HG03095 (cell line): ENCODE measurements at regions not wholly inside any gene's neighbourhood (a gene's known extent, or its start where the extent isn't known, plus 50 kb on each side); places are given as distances from the start of the nearest gene placed in this dataset.
"Not testable (repeated sequence)": the region's sequence is repeated elsewhere in the genome, so short reads cannot be mapped to it uniquely, and the experiment has no call there.

Experiments used
- ATAC-seq: cut with Tn5 transposase; IDR thresholded peaks from one replicate; pipeline ENCODE4 v1.9.1; 2021; ENCODE audit warnings: moderate library complexity; ENCODE audit not compliant: unreplicated experiment

DNA sequence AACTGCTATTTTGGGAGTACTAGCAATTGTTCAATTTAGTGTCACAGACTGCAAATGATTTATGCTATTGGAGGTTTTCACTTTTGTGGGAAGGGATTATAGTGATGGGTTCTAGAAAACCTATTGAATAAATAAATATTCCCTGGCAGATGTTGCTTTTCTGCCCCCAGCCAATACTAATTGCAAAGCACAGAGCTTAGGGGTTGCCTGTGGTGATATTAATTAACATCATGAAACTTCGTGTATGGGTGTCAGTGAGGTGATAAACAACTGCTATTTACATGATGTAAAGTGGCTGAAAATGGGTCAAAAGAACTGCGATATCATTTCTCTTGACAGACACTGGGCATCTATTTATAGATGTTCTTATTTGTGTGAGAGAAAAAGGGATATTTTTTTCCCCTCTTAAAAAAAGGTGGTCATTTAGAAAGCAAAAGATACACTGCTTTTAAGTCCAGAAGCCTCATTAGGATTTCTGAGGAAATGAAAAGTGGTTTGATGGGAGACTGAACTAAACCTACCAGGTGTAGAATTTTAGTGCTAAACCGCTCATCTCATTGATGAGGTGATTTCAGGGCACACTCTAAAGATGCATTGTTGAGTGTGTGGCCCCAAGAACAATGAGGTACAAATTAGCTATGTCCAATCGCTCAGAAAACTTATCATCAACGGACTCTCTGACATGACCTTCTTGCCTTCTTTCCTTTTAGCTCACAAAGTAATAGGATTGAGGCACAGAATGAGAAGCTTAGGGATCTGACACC, 116.7 kb upstream of the CHST9 start:
- no peak for ATAC-seq

DNA sequence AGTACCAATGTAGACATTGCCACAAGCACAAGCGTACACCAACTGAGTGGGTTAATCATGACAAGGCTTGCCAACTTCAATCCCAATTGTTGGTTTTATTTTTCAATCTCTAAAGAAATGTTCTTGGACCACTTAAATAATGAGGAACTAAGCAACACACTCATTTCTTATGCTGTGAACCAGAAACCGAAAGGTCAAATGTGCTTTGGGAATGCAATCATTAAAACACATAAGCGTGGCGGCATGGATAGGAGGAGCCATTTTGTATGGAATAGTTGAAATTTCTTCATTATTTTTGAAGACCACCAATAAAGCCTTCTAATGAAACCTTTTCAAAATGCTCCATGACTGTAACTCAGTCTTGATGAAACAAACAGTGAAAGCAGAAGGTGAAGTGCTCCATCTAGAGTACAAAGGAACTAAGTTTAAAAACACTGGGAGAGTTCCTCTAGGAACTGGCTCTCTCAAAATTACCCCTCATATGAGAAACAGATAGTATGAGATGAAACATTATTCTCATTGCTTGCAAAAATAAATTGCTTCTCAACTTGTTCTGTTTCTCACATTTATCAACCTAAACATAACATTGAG, 113.2 kb upstream of the CHST9 start:
- ATAC-seq, result no peak

DNA sequence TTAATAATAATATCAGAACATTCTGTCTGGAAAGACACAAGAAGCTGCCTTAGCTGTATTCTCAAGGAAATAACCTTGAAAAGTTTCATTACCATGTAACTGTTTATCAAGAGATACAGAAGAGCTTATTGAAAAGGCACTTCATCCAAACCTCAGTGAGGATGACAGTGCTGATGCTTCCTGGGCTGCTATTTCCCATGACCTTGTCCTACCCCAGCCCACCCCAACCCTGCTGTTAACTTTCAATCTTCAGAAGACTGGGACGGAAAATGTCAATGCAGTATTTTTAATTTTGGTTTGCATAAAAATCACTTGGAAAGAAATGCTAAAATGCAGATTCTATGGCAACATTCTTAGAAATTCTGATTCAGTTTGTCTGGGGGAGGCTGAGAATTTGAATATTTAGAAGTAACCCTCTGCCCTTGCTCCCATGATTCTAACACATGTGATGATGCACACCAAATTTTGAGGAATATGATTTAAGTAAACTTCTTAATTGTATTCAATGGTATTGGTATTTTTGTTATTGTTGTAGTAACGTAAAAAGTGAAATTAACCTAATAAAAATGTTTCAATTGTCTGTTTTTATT, 101.0 kb upstream of the CHST9 start:
- not testable (repeated sequence) for ATAC-seq

DNA sequence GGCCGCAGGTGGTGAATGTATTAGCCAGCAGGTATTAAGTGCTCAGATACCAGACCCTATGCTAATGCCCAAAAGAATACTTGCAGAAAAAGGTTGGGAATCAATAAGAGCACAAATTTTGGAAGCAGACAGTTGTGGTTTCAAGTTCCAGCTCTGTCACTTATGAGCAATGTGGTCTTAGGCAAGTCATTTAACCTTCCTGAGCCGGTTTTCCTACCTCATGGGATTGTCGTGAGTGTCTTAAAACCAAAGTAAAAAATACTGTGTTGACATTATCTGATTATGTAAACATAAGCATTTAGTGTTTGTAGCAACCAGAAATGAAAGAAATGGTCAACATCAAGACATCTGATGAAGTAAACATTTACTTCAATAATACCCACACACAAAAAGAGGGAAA, 93.0 kb upstream of the CHST9 start:
- ATAC-seq, result no peak

DNA sequence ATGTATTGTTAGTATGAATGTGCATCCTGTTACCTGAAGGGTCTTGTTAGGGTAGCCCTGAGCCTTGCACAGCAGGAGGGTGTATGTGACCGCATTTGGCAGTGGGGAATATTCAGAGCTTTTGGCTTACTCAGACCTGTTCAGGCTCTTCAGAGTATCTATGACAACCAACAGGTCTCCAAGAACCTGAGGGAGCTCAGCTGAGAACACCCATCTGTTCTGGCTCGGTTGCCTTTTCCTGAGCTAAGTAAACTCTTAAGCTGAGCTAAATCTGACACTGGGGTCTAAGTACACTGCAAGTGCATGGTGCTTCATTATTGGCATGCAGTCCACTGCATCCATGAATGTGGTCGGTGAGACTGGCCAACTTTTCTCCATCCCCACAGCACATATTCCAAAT, 92.4 kb upstream of the CHST9 start:
- no peak for ATAC-seq

DNA sequence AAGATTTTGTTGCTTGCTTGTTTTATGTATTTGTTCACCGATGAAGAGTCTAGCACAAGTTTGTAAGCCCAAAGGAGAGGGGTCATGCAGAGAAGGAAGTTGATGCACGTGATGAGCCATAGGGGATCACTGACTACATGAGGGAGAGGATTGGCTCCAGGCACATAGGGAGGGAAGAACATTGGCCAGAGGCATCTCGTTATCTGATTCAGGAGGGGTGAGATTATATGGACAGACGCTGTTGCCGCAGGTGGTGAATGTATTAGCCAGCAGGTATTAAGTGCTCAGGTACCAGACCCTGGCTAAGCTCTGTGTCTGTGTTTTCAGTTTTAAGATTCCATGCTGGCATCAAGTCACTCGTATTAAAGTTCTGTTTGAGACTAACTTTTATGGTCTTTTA, 91.8 kb upstream of the CHST9 start:
- no peak for ATAC-seq

DNA sequence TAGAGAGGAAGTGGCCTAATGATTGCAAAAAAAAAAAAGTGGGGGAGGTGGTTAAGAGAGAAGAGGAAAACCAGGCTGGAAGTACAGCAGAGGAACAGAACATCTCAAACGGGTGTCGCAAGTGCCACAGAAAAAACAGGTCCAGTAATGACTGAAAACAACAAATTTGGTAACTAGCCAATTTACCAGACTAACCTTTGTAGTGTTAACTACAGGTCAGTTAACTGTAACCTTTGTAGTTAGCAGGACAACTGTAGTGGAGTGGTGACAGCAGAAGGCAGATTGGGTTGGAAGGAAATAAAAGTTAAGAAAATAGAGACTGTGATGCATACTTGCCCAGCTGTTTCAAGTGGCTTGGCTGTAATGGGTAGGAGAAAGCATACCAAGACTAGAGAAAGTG, 91.4 kb upstream of the CHST9 start:
- no peak for ATAC-seq

DNA sequence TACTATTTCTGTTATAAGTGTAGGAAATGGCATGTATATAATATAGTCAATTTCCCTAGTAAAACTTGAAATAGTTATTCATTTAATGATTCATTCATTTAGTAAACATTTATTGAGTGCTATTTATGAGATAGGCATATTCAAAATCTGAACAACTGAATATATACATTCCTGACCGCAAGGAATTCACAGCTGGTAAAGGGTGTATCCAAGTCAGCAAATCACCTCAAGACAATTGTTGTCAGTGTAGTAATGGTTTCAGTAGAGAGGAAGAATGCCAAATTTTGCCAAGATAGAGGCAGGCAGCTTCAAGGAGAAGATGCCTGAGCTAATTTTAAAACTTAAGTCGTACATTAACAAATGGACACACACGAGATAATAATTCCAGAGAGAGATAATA, 89.8 kb upstream of the CHST9 start:
- ATAC-seq, result no peak

DNA sequence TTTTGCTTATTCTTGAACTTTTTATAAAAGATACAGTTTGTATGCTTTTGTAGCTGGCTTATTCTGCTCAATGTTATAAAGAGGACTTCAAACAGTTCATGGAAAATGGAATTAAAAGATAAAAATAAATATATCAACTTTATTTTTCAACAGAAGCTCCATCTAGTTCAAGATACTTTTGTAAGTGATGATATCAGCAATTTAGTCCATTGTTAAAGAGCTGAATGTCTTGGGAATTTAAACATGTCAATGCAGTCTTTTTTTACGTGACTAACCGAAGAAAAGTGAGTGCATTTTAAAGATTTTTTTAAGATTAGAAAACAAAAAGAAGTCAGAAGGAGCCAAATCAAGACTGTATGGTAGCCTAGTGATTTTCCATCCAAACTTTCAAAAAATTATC, 85.4 kb upstream of the CHST9 start:
- ATAC-seq, result no peak

DNA sequence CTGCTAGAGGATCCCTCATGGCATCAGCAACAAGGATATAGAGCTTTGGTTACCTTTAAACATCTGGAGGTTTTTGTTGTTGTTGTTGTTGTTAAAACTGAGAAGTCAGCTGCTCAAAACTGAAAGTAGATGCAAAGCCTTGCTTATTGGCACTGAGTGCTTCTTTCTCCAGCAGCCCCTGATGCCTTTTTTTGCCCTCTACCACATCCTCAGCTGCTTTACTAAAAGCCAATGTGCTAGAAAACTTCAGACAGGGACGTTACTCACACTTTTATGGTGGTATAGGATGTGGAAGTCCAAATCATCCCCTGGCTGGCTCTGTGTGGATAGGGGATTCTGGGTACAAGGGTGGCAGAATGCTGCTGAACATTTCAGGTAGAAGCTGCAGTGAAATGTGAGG, 78.3 kb upstream of the CHST9 start:
- no peak for ATAC-seq

DNA sequence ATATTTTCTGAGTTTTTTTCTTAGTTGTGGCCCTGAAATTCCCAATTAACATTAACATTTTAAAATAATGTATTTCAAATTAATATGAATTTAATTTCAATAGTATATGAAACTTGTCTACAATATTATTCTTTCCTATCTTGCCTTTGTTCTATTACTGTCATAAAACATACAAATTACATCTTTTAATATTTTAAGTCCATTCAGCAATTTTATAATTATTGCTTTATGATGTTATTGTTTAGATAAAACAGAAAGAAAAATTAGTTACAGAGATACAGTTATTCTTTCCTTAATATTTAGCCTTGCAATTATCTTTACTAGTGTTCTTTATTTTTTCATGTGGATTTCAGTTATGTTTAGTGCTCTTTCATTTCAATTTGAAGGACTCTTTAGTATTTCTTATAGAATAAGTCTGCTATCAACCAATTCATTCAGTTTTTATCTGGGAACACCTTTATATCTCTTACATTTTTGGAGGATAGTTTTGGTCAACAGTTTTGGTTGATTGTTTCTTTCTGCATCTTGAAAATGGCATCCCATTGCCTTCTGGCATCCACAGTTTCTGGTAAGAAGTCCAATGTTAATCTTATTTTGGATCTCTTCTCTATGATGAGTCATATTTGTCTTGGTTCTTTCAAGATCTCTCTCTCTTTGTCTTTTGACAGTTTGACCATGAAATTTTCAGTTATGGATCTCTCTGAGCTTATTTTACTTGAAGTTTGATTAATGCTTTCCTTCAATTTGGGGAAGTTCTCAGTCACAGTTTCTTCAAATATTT, 76.9 kb upstream of the CHST9 start:
- ATAC-seq, result no peak

DNA sequence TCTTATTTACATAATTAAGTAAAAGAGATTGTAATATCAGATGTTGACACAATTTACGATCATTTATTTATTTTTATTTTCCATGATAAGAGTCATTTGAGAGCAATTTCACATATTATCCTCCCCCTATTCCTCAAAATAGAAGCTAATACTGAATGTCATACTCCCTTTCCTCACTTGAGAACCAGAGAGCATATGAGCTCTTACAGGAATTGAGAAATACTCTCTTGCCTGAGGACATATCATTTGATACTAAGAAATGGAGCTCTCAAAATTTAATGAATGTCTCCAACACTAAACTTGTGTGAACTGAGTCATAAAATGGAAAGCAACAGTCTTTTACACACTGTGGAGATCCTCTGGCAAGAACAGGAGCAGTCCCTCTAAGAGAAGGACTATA, 68.5 kb upstream of the CHST9 start:
- no peak for ATAC-seq

DNA sequence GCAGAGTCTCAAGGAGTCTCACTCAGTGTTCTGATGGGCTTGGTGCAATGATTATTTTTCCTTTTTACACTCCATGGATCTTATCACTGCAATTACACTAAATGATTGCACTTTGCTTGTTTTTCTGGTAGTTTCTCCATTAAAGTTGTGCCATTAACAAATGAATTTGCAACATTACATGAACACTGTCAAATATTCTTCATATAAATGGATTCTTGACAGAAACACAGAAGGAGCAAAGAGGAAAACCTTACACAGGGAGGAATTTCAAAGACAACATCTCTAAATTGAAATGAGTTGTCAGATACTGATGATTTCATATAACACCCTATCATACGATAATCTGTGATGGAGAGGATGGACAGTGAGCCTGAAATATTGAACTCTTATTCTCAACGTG, 65.4 kb upstream of the CHST9 start:
- ATAC-seq, result no peak

DNA sequence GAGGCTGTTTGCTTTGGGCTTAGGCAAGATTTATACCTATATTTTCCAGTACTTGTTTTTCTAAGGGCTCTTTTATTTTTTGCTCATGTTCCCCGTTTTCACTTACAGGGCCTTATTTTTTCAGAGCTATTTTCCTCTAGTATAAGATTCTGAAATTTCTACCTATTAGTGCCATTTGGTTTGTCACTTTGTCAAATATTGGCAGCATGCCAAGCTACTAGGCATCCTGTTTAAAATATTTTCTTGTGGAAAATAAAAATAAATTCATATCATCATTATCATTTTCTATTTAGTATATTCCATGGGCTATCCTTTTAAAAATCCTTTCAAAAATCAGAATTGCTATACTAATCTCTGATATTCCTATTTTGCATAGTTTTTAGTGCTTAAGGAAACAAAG, 64.8 kb upstream of the CHST9 start:
- no peak for ATAC-seq

DNA sequence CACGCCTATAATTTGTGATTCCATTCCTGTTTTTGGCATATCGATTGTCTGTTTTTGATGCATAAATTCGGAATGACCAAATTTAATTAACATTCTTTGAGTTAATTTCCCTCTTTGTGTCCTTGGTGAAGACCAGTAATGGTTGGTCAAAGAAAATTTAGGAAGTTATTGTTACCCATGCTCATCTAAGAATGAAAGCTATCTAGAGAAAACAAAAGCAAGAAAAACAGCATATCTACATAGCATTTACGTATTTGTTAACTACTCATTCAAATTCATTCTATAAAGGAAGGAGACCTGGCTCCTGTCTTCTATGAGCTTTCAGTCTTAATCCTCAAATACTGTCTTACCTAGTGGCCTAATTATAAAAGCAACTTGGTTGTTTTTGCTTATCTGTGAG, 59.2 kb upstream of the CHST9 start:
- ATAC-seq, result no peak

DNA sequence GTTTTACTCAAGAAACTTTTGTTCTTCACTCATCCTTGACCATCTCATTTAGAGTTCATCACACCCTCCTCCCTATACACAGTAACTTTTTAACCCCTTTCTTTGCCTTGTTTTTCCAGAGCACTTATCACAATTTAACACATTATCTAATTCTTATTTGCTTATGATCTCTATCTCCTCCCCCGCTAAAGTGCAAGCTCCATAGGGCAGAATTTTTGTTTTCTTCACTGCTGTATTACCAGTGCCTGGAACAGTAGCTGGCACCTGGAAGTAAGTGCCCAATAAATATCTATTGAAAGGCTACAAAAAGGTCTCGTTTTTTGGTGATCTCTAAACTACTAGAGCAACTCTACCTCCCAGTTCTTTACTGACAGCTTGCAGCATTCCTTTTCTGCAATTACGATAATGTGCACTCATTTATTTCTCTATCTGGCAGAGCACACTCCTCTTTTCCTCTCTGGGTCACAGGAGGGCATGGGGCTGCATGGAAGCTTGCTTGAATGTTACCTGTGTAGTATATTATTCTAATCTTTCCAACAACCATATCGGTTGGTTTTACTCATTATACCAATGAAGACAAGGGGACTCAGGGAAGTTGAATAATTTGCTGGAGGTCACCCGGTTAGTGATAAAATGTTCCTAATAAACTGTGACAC, 57.4 kb upstream of the CHST9 start:
- no peak for ATAC-seq

DNA sequence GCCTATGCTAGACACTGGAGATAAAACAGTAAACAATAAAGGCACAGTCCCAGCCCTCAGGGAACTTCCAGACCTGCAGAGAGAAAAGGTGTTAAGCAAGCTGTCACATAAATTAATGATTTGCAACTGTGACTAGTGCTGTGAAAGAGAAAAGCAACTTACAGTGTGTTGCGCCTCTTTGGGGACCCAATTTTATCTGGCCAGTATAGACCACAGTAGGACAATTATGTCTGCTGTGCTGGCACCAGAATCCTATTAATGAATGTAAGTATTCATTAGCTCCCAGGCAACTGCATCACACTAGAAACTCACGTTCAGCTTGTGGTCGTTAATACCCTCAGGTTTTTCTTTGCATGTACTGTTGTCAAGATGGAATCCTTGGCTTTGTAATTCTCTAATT, 55.3 kb upstream of the CHST9 start:
- no peak for ATAC-seq

DNA sequence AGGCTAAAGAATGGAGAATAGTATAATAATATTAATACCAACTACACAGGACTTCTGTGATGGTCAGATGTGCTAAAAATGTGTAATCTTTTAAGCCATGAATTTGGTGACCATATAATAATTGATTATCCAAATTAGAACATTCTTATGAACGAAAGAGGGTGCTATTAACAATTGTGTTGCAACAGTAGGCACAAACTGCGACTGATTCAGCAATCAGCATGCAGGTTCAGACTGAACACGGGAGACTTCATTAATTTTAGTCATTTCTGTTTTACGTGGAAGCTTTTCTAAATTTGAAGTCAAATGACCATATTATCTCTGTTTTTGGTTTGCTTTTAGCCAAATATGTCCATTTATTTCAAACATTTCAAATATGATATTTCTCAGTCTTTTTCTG, 54.6 kb upstream of the CHST9 start:
- no peak for ATAC-seq

DNA sequence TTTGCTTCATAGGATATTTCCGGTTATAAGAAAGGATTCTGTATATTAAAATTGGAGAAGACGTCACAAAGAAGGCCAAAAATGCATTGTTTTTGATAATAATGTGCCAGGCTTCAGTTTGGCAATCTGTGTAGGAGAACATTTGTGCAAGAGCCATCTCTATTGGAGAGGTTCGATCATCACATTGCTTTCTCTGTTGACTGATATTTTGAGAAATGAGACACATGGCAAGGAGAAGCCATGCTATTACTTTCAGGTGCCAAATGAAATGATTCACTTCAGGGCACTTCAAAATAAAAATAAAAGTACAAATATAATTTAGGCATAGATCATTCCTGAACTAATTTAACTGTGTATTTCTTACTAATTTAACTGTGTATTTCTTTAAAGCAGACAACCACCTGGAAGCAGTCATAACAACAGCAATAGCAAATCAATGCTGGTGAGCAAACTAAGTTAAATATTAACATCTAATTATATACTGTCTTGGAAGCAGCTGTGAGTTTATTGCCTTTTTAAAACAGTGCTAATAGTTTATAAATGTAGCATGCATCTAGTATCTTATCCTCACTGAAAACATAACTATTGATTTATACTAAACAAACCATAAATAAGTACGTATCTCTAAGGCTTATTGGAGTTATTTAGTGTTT, 50.2 kb upstream of the CHST9 start:
- ATAC-seq, result no peak
